HG03139 (cell line): ENCODE measurements at regions not wholly inside any gene's neighbourhood (a gene's known extent, or its start where the extent isn't known, plus 50 kb on each side); places are given as distances from the start of the nearest gene placed in this dataset.

ENCODE experiments used
- ATAC-seq: cut with Tn5 transposase; IDR thresholded peaks from one replicate; pipeline ENCODE4 v1.9.1; 2021; ENCODE audit not compliant: unreplicated experiment

DNA sequence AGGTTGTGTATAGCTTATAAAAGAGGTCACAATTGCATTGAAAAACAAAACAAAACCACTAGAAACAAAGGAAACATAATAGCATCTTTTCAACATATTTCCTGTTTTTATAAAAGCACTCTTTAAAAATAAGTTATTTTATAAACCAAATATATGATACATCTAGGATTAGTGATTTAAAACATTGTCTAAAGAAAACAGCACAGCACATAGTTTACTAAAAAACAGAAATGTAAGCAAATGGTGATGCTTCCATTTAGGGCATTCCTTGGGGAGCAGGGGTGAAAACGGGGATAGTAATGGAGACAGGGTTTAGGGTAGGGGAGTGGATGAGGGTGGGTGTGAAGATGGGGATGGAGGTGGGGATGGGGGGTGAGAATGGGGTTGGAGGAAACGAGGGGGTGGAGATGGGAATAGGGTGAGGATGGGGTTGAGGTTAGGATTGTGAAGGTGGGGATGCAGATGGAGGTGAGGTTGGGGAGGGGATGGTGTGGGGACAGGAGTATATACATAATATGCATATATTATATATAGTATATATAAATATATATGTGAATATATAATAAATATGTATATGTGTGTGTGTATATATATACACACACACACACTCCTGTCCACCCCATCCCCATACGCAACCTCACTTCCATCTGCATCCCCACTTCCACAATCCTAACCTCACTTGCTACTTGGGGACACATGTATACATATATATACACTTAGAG, 1519.5 kb downstream of the CDH11 start:
- ATAC-seq = no peak

DNA sequence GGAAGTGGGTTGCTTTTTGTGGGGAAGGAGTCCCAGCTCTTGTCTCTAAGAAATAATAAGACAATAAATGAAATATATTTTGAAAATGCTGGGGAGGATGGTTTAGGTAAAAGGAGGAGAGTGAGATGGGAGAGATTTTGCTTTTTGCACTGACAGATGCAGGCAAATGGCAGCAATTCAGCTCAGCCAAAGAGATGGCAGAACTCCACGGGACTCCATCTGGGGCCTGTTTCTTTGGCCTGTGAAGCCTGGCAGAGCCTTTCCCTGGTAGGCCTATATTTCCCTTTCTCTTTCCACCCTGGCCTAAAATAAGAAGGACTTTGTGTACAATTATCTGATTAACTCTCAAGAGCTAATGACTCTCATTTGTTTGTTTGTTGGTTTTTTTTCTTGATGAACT, 1525.1 kb downstream of the CDH11 start:
- no peak for ATAC-seq

DNA sequence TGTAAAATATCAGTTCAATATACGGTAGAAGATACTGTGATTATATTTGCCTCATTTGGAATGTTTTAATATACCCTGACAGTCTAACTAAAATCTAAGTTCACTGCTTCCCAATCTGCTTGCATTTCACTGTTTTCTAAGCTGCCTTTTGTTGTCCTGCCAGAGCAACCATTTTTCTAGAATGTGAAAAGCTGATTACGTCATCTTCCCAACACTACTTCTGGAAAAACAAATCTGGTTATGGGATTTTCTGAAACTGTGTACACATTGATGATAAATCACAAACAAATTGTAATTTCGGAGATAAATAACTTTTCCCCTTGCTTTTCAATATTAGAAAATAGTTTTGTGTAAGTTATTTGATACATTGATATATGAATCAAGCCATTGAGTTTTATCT, 1529.0 kb downstream of the CDH11 start:
- no peak for ATAC-seq

DNA sequence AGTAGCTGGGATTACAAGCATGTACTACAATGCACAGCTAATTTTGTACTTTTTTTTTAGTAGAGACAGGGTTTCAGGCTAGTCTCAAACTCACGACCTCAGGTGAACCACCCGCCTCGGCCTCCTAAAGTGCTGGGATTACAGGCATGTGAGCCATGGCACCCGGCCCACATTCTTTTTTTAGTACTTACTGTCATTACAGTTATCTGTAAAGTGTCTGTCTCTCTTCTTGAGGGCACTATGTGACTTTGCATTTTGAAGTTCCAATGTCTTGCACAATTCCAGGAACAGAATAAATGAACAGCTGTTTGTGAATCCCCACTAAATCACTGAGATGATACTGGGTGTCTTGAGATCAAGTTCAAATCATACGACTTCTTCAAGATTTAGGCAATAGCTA, 1540.3 kb downstream of the CDH11 start:
- no peak for ATAC-seq

- ATAC-seq = no peak
These were observed 1542.6 kb upstream of the CDH8 start for GRCh38 chr16:63578791-63579190.

DNA sequence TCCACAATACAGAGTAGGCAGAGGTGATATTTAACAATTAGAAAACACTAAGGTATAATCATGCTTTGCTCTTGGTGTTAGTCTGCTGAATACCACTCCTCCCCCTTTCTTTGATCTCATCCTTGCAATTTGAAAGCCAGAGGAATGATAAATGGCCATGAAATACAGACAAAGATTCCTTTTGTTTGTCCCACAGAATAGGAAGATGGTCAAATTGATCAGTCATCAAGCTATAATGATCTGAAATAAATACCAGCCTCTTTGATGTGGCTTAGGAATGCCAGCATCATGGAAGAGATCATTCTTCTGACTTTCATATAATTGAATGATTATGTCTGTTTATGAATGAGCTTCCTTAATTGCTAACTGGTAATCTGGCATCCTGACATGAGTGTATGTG, 1541.7 kb upstream of the CDH8 start:
- ATAC-seq = no peak

GRCh38 chr16:63575041-63575440, 1538.8 kb upstream of the CDH8 start:
- no peak for ATAC-seq

DNA sequence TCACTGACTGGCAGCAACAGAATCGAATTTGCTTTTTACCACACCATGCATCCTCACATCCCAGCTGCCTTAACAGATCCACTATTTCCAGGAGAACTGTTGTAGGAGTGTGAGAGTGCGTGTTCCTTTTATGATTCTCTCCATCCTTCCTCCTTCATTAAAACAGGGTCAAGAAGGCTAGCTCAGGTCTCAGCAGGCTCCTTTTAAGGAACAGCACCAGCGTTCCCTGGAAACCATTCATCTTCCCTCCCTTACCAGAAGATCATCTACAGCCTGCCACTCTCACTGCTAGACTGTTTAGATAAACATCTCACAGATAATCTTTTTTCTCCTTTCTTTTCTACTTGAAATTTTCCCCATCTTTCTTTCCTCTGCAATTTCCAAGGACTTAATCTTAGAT, 1531.9 kb upstream of the CDH8 start:
- no peak for ATAC-seq

GRCh38 chr16:63563819-63564505, 1527.7 kb upstream of the CDH8 start:
- ATAC-seq = no peak

DNA sequence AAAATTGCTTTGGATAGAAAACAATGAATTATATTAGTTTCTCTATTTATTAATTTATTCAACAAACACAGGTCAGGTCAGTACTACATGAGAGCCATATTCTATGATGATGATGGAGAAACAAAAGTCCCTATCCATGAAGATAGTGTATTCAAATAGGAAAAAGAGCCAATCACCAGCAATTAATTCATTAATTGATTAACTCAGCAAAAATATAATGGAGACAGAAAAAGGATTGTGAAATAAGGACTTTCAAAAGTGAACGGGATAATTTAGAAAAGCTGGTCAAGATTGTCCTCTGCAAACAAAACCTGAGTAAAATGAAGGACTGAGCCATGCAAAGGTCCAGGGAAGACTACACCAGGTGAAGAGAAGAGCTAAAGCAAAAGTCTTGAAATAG, 1517.7 kb upstream of the CDH8 start:
- ATAC-seq = no peak

GRCh38 chr16:63539276-63539675, 1503.0 kb upstream of the CDH8 start:
- no peak for ATAC-seq

- no peak for ATAC-seq
These were observed 1494.7 kb upstream of the CDH8 start for GRCh38 chr16:63530974-63531373.

DNA sequence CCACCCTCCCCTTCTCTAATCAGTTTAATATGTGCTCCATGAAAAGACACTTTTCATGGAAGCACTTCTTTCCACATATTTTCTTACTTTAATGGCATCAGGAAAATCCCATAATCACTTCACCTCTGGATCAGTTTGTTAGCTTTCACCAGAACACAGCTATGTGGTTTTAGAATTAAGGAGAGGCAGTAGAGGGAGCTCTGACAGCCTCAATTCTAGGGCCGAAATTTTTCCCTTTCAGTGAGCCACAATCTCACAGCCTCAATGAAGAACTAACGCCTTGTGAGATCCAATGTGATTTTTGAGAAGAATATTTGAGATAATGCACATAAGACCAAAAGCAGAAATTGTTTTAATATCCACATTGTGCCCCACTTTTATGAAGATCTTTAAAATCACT, 1494.0 kb upstream of the CDH8 start:
- no peak for ATAC-seq

DNA sequence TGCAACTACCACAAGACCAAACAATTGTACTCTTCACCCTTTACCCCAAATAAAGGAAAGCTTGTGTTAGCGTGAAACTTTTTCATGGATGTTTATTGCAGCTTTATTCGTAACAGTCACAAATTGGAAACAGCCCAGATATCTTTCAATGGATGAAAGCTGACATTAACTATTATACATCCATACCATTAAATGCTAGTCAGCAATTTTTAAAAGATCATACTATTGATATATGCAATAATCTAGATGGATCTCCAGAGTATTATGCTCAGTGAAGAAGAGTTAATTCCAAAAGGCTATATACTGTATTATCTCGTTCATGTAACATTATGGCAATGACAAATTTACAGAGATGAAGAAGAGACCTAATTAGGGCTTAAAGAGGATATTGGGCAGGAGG, 1491.2 kb upstream of the CDH8 start:
- no peak for ATAC-seq

DNA sequence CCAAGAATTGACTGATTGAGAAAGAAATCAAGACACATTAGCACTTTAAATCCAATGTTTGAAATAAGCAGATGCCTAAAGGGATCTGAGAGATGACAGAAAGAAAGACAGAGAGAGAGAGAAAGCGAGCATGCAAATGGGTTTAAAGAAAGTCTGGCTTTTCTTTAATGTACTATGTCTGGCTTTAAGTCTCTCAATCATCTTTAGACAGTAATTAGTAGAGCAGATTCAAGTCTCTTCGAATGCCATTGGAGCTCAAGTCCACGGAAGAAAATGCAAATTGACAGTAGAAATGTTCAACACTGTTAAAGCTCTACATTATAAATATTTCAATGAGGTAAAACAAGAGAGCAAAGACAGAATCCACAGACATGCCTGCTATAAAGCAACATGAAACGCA, 1480.2 kb upstream of the CDH8 start:
- no peak for ATAC-seq

DNA sequence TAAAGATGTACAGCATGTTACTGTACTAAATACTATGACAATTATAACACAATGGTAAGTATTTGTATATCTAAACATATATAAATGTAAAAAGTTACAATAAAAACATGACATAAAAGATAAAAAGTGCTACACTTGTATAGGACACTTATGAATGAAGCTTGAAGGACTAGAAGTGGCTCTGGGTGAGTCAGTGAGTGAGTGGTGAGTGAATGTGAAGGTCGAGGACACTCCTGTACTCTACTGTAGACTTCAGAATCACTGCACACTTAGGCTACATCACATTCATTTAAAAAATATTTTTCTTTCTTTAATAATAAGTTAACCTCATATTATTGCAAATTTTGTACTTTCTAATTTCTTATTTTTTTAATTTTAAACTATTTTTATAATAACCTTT, 1476.7 kb upstream of the CDH8 start:
- ATAC-seq = no peak

- no peak for ATAC-seq
These were observed 1461.2 kb upstream of the CDH8 start for GRCh38 chr16:63497408-63497807.

- ATAC-seq = no peak
These were observed 1460.0 kb upstream of the CDH8 start for GRCh38 chr16:63496282-63496681.

DNA sequence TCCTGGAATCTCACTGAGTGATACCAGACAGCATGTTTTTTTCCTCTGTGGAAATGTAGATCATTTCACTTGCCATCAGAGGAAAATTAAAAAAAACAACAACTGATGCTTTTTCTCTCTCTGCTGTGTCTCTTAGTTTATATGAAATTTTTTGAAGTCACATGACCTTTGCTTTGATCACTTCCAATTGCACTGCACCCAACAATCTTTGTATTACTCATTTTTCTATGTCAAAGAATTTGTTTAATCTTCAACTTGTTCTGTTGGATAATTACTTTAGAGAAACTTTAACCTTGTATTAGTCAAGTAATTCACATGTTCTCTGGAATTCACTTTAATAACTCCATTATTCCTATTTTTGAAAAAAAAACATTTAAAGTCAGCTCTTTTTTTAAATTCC, 1452.7 kb upstream of the CDH8 start:
- no peak for ATAC-seq

DNA sequence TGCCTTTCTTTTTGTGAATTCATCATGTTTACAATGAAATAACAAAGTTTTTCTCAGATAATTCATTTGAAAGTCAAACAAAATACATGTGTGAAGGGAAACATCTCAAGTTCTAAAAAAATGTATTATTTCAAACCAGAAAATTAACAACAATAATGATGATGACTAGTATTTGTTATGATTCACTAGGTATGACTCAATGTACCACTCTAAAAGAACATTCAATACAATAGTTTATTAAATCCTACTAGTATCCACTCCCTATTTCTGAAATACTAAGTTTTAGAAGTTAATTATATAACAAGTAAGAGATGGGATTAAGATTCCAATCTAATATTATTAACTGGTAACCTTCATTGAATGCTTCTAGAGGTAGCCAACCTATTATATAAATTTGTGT, 1444.8 kb upstream of the CDH8 start:
- ATAC-seq = no peak

DNA sequence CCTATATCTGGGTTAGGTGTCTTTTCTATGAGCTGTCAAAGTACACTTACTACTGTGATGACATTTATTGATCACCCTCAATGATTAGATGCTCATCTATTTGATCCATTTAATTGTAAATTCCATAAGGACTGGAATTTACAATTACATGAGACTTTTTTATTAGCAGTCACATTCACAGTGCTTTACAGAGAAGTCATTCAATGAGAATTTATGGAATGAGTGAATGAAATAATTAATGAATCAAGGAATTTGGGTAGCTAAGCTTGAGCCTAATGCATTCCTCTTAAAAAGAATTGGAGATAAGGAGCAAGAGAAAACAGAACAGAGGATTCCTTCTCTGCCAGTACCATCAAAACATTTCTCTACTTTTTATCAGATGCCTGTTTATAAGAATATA, 1437.5 kb upstream of the CDH8 start:
- no peak for ATAC-seq

GRCh38 chr16:63467513-63467912, 1431.3 kb upstream of the CDH8 start:
- no peak for ATAC-seq

- no peak for ATAC-seq
These were observed 1426.1 kb upstream of the CDH8 start for GRCh38 chr16:63462316-63462715.
